Right lobe of liver (tissue), 6 donors: ENCODE measurements at regions not wholly inside any gene's neighbourhood (a gene's known extent, or its start where the extent isn't known, plus 50 kb on each side); places are given as distances from the start of the nearest gene placed in this dataset.

Experiments
- ATAC-seq, 4 donors: fragments of 200-7000 bp; cut with Tn5 transposase; one replicate each; pipeline ENCODE4 v1.9.1; 2020; ENCODE audit warnings: mild to moderate bottlenecking in 4 of 4, moderate library complexity in 4 of 4
- DNase-seq, 3 donors: peaks; one replicate each; pipeline ENCODE4 v3.0.0-alpha.2; 2020
- H3K27ac ChIP-seq, 3 donors: fragments of 200-600 bp; one replicate each; pipeline ENCODE4 v1.8.0; 2022
- H3K27me3 ChIP-seq, 2 donors: fragments of 200-600 bp; one replicate each; pipeline ENCODE4 v1.8.0; 2022
- H3K36me3 ChIP-seq, 4 donors: fragments of 200-600 bp; sonication (generic) in 1 of 4; one replicate each; pipeline versions ENCODE4 v1.5.1 to v1.8.0; 2017 to 2022; ENCODE audit warnings: control low read depth in 1 of 4
- H3K4me1 ChIP-seq, 4 donors: fragments of 200-600 bp; sonication (generic) in 1 of 4; one replicate each; pipeline versions ENCODE4 v1.5.1 to v1.8.0; 2017 to 2022; ENCODE audit warnings: control low read depth in 1 of 4
- H3K4me3 ChIP-seq, 3 donors: fragments of 200-600 bp; one replicate each; pipeline ENCODE4 v1.8.0; 2022
- H3K9me3 ChIP-seq, 4 donors: fragments of 200-600 bp; sonication (generic) in 1 of 4; one replicate each; pipeline versions ENCODE4 v1.5.1 to v1.8.0; 2017 to 2022; ENCODE audit warnings: control low read depth in 1 of 4
- POLR2A ChIP-seq: fragments of 450-650 bp; IDR thresholded peaks from one replicate; pipeline ENCODE4 v1.6.1; 2017; ENCODE audit warnings: antibody characterized with exemption, mild to moderate bottlenecking
- WGBS: methylation state at CpG from one replicate; pipeline ENCODE4 v1.1.6; 2018; ENCODE audit warnings: low coverage, low lambda C conversion rate; ENCODE audit not compliant: insufficient coverage; ENCODE audit errors: missing lambda C conversion rate; 5-methylcytosine and 5-hydroxymethylcytosine counted together
- intact Hi-C, 2 donors: fragments of 100-400 bp; cut with DNase I; formaldehyde crosslinking; loops; one replicate each; pipeline versions ENCODE4 v1.11.2 to v1.14.1; 2022
- TF ChIP-seq, protein P1 (sequence below), 4 donors: fragments of 200-600 bp in 3 of 4; fragments of 450-650 bp in 1 of 4; IDR thresholded peaks; one replicate each; pipeline versions ENCODE4 v1.5.1 to v1.8.0; 2016 to 2022; ENCODE audit warnings: antibody characterized with exemption in 4 of 4, mild to moderate bottlenecking in 2 of 4
- donor health status: DM: no; HTN: yes; CAD: no.
- donor health status: DM: no; HTN: no; CAD: no.
- donor health status: DM: no; HTN: no; CAD: no.
- donor health status: DM: no; HTN: yes; CAD: no.
- donor health status: DM: no; HTN: yes; CAD: no.

DNA sequence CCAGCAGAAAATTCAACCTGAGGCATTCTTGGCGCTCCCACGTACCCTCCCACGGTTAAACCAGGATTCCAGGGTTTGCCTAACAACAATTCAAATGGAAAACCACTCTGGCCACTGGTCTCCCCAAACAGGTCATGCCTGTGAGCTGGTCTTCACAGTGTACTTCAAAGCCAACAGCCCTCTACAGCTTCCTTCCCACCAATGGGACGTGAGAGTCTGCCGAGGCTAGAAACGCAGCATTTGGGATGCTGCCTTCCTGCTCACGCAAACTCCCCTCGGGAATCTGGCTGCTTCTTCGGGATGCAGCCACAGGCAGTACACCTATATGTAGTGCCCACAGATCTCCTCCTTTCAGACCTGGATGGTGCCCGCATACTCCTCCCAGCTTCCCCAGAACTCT is 149.1 kb downstream of the KLHL28 start:
- intact Hi-C loops, result no loop called here

DNA sequence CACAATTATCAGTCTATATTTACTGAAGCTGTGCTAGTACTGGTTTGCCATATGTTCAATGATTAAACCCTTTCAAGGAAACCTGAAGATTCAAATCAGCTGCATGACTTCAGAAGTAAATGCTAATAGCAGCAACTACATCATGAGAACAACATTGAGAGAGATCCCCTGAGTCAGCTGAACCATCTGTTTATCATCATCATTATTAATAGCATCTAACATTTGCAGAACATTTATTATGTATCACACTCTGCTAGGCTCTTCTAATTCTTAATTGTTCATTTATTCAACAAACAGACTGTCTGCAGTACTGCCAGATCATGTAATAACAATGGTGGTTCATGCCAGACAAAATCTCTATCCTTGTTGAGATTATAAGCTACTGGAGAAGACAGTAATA is 157.4 kb downstream of the KLHL28 start:
- Histone ChIP-seq H3K4me1 (no peaks in the 10 kb centered on the region), H3K36me3 (no peaks in the 10 kb centered on the region), H3K27me3 (no peaks in the 10 kb centered on the region), H3K27ac (no peak overlapping the region), H3K9me3 (no peaks in the 10 kb centered on the region), H3K4me3 (no peak overlapping the region)
- intact Hi-C loops, result no loop called here
- DNase-seq (no peak), ATAC-seq (no peak)
- TF ChIP-seq, protein P1, sequence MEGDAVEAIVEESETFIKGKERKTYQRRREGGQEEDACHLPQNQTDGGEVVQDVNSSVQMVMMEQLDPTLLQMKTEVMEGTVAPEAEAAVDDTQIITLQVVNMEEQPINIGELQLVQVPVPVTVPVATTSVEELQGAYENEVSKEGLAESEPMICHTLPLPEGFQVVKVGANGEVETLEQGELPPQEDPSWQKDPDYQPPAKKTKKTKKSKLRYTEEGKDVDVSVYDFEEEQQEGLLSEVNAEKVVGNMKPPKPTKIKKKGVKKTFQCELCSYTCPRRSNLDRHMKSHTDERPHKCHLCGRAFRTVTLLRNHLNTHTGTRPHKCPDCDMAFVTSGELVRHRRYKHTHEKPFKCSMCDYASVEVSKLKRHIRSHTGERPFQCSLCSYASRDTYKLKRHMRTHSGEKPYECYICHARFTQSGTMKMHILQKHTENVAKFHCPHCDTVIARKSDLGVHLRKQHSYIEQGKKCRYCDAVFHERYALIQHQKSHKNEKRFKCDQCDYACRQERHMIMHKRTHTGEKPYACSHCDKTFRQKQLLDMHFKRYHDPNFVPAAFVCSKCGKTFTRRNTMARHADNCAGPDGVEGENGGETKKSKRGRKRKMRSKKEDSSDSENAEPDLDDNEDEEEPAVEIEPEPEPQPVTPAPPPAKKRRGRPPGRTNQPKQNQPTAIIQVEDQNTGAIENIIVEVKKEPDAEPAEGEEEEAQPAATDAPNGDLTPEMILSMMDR (IDR thresholded peaks at IDR 0.05), result no peak
- TF ChIP-seq POLR2A, result no peak

More for the DNA sequence above, 149.1 kb downstream of the KLHL28 start:
- Histone ChIP-seq H3K36me3 (no peaks in the 10 kb centered on the region), H3K27ac (no peak overlapping the region), H3K27me3 (no peaks in the 10 kb centered on the region), H3K4me1 (no peaks in the 10 kb centered on the region), H3K4me3 (no peak overlapping the region), H3K9me3 (no peaks in the 10 kb centered on the region)
- ATAC-seq (no peak), DNase-seq (no peak)
- 81% methylated on average over 3 of the region's 10 CpGs for WGBS
- no peak for TF ChIP-seq POLR2A
- TF ChIP-seq, protein P1 (IDR thresholded peaks at IDR 0.05), result no peak

DNA sequence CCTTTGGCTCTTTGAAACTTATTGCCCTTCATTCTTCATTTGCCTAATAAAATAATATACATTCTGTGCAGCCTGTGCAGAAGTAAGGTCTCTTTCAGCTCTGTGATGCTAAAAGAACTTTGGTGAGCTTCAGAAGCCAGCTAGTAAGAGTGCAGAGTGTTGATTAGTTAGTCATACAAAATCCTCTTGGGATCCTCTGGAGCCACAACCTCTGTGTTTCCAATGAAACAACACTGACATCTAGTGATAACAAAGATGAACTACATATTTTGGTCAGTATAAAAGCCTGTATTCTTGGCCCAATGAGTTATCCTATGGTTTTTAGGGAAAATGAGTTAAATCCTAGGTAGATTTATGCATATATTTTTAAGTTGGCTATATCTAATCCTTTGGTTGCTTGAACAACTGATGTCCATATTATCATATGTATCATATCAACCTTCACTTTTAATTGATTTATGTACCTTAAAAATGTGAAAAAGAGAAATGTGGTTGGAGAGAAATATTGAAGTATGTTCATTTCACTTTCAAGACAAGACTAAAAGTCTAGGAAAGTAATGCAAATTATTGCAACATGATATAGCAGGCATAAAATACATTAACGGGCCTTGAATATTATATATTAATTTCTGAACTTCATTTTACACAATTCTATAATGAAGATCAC is 158.4 kb downstream of the KLHL28 start:
- DNase-seq, result no peak
- TF ChIP-seq, protein P1 (IDR thresholded peaks at IDR 0.05), result peak; percentile 68 to 79 (median 72)
- no peak for TF ChIP-seq POLR2A
- ATAC-seq, result peak; percentile 82 to 95 (median 86)
- Histone ChIP-seq H3K4me1 (no peaks in the 10 kb centered on the region), H3K4me3 (no peak overlapping the region), H3K9me3 (no peaks in the 10 kb centered on the region), H3K27me3 (no peaks in the 10 kb centered on the region), H3K36me3 (no peaks in the 10 kb centered on the region), H3K27ac (no peak overlapping the region)
- WGBS, result 40% methylated on average over 1 of the region's 1 CpG
- intact Hi-C loops, result no loop called here

DNA sequence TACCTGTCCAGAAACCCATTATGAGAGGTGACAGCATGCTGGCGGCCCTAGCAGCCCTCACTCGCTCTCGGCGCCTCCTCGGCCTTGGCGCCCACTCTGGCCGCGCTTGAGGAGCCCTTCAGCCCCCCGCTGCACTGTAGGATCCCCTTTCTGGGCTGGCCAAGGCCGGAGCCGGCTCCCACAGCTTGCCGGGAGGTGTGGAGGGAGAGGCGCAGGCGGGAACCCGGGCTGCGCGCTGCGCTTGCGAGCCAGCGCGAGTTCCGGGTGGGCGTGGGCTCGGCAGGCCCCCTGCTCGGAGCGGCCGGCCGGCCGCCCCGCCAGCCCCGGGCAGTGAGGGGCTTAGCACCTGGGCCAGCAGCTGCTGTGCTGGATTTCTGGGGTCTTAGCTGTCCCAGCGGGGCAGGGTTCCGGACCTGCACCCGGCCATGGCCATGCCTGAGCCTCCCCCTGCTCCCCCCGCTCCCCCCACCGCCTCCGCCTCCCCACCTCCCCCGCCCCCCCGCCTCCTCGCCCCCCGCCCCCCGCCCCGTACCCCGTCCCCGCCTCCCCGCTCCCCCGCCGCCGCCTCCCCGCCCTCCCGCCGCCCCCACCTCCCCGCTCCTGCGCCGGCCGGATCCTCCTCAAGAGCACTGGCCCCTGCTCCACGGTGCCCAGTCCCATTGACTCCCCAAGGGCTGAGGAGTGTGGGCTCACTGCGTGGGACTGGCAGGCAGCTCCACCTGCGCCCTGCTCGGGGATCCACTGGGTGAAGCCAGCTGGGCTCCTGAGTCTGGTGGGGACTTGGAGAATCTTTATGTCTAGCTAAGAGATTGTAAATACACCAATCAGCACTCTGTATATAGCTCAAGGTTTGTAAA is 163.1 kb downstream of the KLHL28 start:
- WGBS, result 88% methylated on average over 28 of the region's 60 CpGs
- ATAC-seq (no peak), DNase-seq (no peak)
- no peak for TF ChIP-seq POLR2A
- Histone ChIP-seq H3K36me3 (no peaks in the 10 kb centered on the region), H3K4me3 (no peak overlapping the region), H3K9me3 (no peaks in the 10 kb centered on the region), H3K27me3 (no peaks in the 10 kb centered on the region), H3K4me1 (no peaks in the 10 kb centered on the region), H3K27ac (no peak overlapping the region)
- intact Hi-C loops, result no loop called here

DNA sequence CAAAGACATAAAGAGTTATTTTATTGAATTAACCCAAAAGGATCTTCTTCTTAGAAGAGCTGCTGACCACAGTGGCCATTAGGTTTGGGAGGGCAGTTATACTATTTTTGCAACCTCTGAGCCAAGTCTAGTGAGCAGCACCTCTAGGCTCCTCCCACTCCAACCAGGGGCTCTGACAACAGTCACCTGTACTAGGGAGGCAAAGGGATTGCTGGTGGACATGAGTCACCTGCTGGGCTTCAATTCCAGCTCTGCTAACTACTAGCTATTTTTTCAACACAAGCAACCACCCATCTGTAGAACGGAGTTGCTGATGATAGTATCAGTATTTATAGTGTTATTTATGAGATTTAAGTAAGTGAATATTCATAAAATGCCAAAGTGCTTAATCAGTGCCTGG is 166.0 kb downstream of the KLHL28 start:
- H3K27ac ChIP-seq, result no peak overlapping the region
- H3K4me1 ChIP-seq, result no peaks in the 10 kb centered on the region
- DNase-seq (no peak), ATAC-seq (no peak)
- no peaks in the 10 kb centered on the region for H3K9me3 ChIP-seq
- no peaks in the 10 kb centered on the region for H3K36me3 ChIP-seq
- H3K4me3 ChIP-seq, result no peak overlapping the region
- TF ChIP-seq, protein P1 (IDR thresholded peaks at IDR 0.05), result no peak
- TF ChIP-seq POLR2A, result no peak
- intact Hi-C loops, result no loop called here
- 60% methylated on average over 1 of the region's 1 CpG for WGBS
- H3K27me3 ChIP-seq, result no peaks in the 10 kb centered on the region
